Right renal pelvis (tissue), 4 donors: ENCODE measurements at regions not wholly inside any gene's neighbourhood (a gene's known extent, or its start where the extent isn't known, plus 50 kb on each side); places are given as distances from the start of the nearest gene placed in this dataset.
"Not testable (repeated sequence)": the region's sequence is repeated elsewhere in the genome, so short reads cannot be mapped to it uniquely, and the experiment has no call there.

Source experiments
- DNase-seq, 4 donors: peaks; one replicate each; pipeline ENCODE4 v3.0.0-alpha.2; 2013; ENCODE audit warnings: low read depth in 4 of 4, low spot score in 3 of 4, missing footprints in 1 of 4

DNA sequence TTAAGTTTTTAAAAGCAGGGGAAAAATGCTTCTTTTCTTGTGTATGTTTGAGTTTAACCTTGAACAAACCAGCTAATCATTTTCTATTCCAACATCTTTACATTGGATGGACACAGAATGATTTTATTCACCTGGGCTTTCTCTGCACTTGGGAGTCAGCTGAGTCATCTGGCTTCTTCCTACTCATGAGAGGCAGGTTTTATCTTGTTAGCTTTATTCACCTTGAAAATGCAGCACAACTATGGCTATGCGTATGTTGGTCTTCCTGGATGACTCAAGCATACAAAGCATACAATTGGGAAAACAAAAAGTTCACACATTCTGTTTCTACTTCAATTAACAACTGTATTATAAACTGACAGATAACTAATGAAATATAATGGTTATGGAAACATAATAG is 737.7 kb downstream of the FRK start:
- no peak for DNase-seq

DNA sequence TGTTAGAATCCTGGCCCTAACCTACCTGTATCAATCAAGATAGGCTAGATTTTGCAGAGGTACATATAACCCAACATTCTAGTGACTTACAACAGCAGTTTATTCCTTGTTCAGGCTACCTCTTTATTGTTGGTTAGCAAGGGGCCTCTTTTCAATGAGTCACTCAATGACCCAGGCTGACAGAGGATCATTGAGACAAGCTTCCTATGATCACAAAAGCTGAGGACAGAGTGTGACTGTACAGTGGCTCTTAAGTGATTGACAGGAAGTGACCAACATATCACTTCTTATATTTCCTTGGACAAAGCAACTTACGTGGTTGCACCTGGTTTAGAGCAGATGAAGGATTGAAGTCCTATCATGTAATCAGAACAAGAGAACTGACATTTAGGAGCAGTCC is 740.9 kb downstream of the FRK start:
- no peak for DNase-seq

DNA sequence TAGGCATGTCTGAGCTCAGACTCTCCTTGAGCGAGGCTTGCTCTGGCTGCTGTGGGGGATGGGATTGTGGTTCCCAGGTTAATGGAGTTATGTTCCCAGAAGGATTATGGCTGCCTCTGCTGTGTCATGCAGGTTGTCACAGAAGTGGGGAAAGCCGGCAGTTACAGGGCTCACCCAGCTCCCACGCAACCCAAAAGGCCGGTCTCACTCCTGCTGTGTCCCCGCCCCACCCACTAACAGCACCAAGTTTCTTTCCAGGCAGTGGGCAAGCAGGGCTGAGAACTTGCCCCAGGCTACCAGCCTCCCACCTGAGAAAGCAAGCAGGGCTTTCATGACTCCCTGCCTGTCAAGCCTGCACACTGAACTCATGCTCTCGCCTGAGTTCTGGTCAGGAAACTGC is 750.5 kb downstream of the FRK start:
- no peak for DNase-seq

DNA sequence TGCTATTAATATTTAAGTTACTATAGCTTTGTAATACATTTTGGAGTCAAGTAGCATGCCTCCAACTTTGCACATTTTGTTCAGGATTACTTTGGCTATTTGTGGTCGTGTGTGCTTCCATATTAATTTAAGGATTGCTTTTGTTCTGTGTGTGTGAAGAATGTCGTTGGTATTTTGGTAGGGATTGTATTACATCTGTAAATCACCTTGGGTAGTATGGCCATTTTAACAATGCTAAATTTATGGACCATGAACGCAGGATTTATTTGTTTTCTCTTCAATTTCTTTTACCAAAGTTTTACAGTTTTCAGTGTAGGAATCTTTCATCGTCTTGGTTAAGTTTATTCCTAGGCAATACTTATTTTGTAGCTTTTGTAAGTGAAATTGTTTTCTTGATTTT is 758.0 kb downstream of the FRK start:
- DNase-seq, result no peak

DNA sequence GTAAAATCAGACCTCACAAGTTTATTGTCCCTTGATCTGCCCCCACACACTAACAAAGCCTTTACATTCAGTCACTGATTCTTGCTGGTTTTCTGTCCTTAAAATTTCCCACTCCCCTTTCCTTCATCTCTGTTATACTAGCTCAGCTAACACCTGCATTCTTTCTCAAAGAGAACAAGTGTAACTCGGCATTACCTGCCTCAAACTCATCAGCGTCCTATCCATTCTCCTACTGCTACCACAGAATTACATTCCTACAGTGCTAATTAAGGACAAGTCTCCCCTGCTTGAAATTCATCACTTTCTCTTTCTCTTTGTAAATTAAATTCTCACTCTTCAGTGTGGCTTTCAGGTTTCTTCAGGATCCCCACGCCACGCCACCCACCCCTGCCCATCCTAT is 773.2 kb downstream of the FRK start:
- DNase-seq, result no peak

DNA sequence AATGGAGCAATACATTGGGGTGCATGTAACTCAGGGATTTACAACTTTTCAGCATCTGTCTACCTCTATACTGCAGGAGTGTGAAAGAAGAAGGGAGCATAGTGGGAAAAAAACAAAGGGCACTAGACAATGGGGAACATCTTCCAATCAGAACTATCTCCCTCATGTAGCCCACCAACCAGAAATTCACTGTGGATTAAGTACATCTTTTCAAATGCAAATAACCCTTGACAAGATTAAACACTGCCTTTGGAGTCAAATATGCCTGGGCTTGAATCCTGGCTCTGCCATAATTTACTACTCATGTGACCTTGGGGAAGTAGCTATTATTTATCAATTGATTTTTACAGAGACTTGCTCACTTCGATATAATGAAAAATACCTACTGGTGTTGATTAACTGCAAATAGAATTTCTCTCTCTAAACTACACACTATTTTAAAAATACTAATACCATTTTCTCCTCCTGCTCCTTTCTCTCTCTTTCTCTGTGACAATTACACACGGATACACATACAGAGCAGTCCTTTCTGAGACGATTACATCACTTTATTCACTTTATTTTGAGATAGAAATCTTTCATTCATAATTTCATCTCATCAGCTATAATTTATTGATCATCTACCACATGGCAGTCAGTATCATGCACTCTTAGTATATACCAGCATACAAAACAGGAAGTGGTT is 783.7 kb downstream of the FRK start:
- no peak for DNase-seq

DNA sequence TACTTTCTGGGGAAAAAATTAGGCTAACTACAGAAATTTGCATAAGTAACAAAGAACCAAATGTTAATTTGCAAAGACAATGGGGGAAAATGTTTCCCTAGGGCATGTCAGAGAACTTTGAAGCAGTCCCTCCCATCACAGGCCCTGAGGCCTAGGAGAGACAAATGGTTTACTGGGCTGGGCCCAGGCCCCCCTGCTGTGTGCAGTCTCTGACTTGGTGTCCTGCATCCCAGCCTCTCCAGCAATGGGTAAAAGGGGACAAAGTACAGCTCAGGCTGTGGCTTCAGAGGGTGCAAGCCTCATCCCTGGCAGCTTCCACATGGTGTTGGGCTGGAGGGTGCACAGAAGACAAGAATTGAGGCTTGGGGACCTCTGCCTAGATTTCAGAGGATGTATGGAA is 788.4 kb downstream of the FRK start:
- no peak for DNase-seq

DNA sequence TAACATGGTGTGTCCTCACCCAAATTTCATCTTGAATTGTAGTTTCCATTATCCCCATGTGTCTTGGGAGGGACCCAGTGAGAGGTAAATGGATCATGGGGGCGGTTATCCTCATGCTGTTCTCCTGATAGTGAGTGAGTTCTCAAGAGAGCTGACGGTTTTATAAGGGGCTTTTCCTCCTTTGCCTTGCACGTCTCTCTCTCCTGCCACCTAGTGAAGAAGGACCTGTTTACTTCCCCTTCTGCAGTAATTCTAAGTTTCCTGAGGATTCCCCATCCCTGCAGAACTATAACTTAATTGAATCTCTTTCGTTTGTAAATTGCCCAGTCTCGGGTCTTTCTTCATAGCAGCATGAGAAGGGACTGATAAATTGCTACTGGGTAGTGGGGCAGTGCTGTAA is 789.3 kb downstream of the FRK start:
- DNase-seq, result no peak

DNA sequence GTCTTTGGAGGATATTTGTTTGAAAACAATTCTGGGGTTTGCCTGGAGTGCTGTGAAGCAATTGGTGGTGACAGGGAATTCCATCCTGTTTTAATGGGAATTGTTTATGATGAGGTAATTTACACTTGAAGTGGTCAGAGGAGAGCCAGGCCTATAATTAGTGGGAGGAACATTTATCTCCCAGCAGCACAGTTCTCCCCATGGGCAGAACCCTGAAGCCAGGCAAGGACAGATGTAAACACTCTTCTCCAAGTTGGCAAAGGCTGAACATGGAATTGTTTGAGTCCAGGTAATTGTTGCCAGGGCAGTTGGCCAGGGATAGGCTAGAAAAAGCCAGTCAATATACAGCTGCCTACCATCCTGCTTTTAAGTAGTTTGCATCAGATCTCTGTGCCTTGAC is 789.7 kb downstream of the FRK start:
- DNase-seq, result no peak

DNA sequence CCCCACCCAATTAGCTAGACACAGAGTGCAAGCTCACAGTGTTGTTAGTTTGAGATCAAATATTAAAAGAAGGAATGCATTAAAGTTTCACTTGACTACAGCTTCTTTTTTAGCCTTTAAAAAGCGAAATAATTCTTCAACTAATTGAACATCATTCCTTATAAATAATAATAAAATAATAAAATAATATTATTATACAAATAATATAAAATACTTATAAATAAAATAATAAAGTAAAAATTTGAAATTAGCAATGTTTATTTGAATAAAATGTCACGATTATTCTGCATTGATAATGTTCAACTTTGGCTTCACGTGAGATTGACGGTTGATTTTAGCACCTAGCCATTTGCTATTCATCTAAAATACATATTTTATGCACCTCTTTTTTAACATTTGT is 819.3 kb downstream of the FRK start:
- no peak for DNase-seq

DNA sequence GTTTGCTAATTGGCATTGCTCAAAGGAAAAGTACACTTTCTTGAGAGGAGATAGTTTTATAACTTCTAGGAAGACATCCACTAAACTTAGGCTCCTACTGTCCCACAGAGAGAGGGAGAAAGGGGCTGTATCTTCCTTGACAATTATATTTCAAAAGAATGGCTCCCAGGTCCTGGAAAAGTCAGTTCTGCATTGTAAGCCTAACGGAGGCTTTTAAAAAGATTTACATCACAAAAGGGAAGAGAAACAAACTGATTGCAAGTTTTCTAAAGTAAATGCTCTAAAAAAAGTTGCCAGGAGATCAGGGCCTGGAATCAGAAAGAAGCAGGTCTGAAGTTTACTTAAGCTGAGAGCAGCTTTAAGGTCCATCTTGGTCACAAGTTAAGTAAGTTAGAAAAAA is 839.5 kb downstream of the FRK start:
- DNase-seq, result no peak

DNA sequence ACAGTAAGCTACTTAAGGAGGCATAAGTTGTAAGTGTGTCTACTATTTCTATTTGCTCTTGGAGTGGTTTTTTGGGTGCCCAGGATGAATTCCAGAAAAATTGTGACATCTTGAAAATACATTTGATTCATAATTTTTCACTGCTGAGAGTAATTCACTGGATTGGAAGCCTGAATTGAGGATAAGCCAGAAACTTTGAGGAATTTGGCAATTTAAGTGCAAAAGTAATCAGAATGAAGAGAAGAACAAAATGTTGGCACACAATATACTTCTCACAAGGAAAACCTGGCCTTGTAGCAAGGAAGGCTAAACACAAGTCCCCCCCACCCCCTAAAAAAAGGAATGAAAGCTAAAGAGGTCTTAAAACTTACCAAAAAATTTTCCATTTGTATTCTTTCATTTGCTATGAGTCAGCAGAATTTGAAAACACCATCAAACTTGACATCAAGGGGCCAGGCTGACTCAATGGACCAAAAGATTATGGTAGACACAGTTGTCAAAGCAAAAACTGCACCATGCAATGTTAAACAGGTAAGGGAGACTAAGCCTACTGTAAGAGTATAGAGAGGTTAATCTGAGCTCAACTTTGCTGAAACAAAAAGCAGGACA is 840.0 kb downstream of the FRK start:
- DNase-seq, result no peak

DNA sequence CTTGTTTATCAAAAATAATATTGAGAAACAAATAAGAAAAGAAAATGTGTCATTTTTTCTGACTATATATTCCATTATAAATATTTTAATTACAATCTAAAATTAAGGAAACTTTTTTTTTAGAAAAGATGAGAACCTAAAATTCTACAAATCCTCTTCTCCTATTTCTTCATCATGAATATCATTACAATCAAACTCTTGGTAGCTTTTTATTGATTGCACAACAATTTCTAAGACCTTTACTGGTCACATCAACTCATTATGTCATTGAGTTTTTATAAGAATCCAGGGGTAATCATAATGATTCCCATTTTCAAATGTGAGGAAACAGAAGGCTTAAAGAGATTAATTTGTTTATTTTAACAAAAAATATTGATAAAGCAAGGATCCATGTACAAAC is 841.0 kb downstream of the FRK start:
- DNase-seq, result no peak

DNA sequence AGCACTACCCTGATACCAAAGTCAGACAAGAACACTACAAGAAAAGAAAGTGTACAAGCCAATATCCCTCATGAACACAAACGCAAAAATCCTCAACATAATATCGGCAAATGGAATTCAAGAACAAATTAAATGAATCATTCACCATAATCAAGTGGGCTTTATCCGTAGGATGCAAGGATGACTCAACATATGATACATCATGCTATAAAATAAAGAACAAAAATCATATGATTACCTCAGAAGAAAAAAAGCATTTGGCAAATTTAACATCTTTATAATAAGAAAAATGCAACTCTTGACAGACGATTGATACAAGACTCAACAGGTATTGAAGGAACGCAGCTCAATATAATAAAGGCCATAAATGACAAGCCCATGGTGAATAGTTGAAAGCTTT is 843.9 kb downstream of the FRK start:
- DNase-seq, result no peak

DNA sequence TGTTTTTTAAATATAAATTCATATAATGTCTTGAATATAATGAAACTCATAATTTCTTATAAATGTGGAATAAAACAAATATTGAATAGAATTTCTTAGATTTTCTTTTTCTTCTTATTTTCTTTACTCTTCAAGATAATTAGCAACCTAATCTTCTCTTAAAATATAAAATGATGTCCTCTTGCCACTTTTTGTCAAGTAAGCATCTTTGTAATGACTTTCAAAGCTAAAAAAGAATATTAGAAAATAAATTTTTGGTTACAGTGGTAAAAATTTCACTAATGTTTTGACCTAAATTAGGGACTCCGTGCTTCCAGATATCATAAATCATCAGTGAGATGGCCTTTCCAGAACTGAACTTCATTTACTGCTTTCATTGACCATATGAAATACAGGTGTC is 846.4 kb downstream of the FRK start:
- no peak for DNase-seq

DNA sequence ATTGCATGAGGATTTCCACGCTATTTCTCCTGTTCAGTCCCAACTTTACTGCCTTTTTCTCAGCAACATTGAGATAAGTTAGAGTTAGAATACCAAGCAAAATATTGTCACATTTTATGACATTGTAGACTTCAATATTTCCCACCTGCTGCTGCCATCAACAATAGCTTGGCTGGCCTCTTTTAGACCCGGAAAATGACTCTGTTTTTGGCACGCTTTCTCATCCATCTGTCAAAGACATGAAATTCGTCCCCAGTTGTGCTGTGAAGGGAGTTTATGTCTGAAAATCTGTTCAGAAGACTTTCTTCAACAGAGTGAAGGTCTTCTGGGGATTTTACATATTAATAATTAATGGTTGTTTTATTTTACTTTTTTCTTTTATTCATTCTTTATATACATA is 857.3 kb downstream of the FRK start:
- no peak for DNase-seq

DNA sequence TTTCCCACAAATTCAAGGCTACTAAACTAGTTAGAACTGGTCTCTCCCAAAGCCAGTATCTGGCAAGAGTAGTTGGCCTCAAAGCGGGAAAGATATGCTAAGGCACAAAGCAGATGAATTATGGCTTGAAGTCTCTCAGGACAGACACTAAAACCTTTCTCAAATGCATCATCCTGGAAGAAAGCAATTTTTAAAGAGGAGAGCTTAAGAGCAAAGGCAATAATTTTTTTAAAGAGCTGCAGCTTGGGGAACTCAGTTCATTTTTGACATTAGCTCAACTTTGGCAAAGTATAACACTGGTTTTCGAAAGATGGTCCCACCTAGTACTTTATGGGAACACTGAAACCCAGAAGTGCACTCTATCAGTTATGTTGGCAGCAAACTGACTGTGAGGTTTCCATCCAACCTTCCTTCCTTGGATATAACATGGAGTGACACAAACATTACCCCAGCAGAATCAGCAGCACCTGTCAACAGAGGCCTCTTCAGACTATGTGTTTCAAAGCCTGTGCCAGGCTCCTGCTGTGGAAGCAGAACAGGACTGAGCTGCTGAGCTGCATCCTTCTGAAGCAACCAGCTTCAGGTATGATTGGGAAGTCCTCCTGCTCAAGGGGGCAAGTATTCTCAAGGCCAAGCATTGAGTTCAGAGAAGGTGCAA is 852.3 kb upstream of the HS3ST5 start:
- DNase-seq, result no peak

DNA sequence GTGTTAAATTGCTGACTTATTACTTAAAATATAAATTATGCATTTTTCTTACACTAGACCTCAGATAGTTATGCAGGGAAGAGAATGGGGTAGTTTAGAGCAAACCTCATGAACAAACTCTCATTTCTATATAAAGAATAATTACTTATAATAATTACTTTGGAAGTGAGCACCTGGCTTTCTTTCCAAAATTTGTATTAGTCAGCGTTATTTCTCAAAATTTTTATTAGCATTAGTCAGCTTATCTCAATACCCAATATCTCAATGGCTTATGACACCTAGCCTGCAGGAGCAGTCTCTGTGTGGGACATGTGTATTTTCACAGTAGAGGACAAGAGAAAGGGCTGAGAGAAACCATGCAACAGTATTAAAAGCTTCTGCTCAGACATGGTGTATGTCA is 849.2 kb upstream of the HS3ST5 start:
- no peak for DNase-seq

DNA sequence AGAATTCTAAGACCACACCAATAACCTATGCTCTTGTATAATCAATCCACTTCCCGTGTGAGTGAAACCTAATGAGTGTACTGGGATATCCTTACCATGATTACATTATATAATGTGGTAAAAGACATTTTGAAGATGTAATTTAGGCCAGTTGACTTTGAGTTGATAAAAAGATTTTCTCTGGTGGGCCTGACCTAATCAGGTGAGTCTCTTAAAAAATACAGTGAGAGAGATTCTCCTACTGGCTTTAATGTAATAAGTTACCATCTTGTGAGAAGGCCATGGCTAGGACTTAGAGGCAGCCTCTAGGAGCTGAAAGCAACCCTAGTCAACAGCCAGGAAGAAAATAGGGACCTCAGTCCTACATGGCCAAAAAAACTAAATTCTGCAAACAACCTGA is 847.7 kb upstream of the HS3ST5 start:
- DNase-seq, result no peak

DNA sequence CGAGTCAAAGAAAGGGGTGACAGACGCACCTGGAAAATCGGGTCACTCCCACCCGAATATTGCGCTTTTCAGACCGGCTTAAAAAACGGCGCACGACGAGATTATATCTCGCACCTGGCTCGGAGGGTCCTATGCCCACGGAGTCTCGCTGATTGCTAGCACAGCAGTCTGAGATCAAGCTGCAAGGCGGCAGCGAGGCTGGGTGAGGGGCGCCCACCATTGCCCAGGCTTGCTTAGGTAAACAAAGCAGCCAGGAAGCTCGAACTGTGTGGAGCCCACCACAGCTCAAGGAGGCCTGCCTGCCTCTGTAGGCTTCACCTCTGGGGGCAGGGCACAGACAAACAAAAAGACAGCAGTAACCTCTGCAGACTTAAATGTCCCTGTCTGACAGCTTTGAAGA is 832.6 kb upstream of the HS3ST5 start:
- not testable (repeated sequence) for DNase-seq

DNA sequence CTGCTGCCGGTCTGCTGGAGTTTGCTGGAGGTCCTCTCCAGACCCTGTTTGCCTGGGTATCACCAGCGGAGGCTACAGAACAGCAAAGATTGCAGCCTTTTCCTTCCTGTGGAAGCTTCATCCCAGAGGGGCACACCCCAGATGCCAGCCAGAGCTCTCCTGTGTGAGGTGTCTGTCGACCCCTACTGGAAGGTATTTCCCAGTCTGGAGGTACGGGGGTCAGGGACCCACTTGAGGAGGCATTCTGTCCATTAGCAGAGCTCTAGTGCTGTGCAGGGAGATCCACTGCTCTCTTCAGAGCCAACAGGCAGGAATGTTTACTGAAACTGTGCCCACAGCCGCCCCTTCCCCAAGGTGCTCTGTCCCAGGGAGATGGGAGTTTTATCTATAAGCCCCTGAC is 823.1 kb upstream of the HS3ST5 start:
- not testable (repeated sequence) for DNase-seq

DNA sequence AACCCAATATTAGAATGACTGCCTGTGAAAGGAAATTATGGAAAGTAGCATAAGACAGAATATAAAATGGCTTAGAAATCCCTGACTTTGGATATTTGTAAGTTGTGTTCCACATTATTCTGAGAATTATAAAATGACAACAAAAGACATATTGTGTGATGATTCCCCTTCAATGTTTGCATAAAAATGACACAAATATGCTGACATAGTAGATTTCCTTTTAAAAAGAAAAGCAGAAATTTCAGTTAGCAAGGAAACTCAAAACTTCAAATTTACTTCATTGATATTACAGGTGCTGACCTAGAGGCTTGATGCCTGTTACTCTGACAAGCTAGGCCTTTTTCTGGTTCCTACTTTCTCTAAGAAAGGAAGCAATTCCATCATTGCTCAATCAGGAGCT is 816.9 kb upstream of the HS3ST5 start:
- no peak for DNase-seq
